NOMO-1 treated with DMSO at 0.1 percent for 48 hours (cell line): ENCODE measurements at regions not wholly inside any gene's neighbourhood (a gene's known extent, or its start where the extent isn't known, plus 50 kb on each side); places are given as distances from the start of the nearest gene placed in this dataset.
A peak's percentile ranks its signal among the peaks of the same experiment; 100 is the strongest.

Experiments used
- DNase-seq: peaks from one replicate; lab custom pipeline; 2025; ENCODE audit not compliant: unreplicated experiment; lab: John Stamatoyannopoulos, UW

- DNase-seq = peak; percentile 6
Measured at GRCh38 chr21:22536509-22536908, 1538.3 kb downstream of the NCAM2 start.

GRCh38 chr21:22544747-22545146 is 1546.5 kb downstream of the NCAM2 start:
- no peak for DNase-seq

GRCh38 chr21:22552390-22552789 is 1554.2 kb downstream of the NCAM2 start:
- DNase-seq = no peak

- DNase-seq = no peak
Measured at GRCh38 chr21:22554690-22555316, 1556.6 kb downstream of the NCAM2 start.

- DNase-seq = no peak
Measured at GRCh38 chr21:22556829-22557228, 1558.6 kb downstream of the NCAM2 start.

GRCh38 chr21:22561946-22562345 is 1563.7 kb downstream of the NCAM2 start:
- DNase-seq = no peak

GRCh38 chr21:22573834-22574233 is 1575.6 kb downstream of the NCAM2 start:
- DNase-seq = no peak

- DNase-seq = peak; percentile 50
Measured at GRCh38 chr21:22575165-22575584, 1577.0 kb downstream of the NCAM2 start.

- no peak for DNase-seq
Measured at GRCh38 chr21:22579741-22580140, 1581.5 kb downstream of the NCAM2 start.

- no peak for DNase-seq
Measured at GRCh38 chr21:22582026-22582425, 1583.8 kb downstream of the NCAM2 start.

- no peak for DNase-seq
Measured at GRCh38 chr21:22584308-22584707, 1586.1 kb downstream of the NCAM2 start.

- peak; percentile 58 for DNase-seq
Measured at GRCh38 chr21:22585558-22585957, 1587.3 kb downstream of the NCAM2 start.

GRCh38 chr21:22597660-22598255 is 1599.5 kb downstream of the NCAM2 start:
- no peak for DNase-seq

- DNase-seq = peak; percentile 7
Measured at GRCh38 chr21:22609802-22610201, 1611.6 kb downstream of the NCAM2 start.

GRCh38 chr21:22627911-22628310 is 1629.7 kb downstream of the NCAM2 start:
- no peak for DNase-seq

- no peak for DNase-seq
Measured at GRCh38 chr21:22630953-22631465, 1632.8 kb downstream of the NCAM2 start.

GRCh38 chr21:22632176-22632575 is 1634.0 kb downstream of the NCAM2 start:
- DNase-seq = no peak

- no peak for DNase-seq
Measured at GRCh38 chr21:22649246-22649645, 1651.0 kb downstream of the NCAM2 start.

- no peak for DNase-seq
Measured at GRCh38 chr21:22650226-22650625, 1652.0 kb downstream of the NCAM2 start.

GRCh38 chr21:22657781-22658180 is 1659.6 kb downstream of the NCAM2 start:
- DNase-seq = no peak

GRCh38 chr21:22670148-22670547 is 1671.9 kb downstream of the NCAM2 start:
- DNase-seq = no peak

GRCh38 chr21:22679207-22679606 is 1681.0 kb downstream of the NCAM2 start:
- DNase-seq = no peak

- no peak for DNase-seq
Measured at GRCh38 chr21:22691658-22692057, 1693.4 kb downstream of the NCAM2 start.
